Stomach (tissue), 4 donors: ENCODE measurements at regions not wholly inside any gene's neighbourhood (a gene's known extent, or its start where the extent isn't known, plus 50 kb on each side); places are given as distances from the start of the nearest gene placed in this dataset.

Experiments used
- POLR2A ChIP-seq, 4 donors: fragments of 450-650 bp; IDR thresholded peaks; one replicate each; pipeline ENCODE4 v1.6.1; 2016; ENCODE audit warnings: antibody characterized with exemption in 4 of 4, control low read depth in 2 of 4, mild to moderate bottlenecking in 1 of 4, moderate library complexity in 1 of 4
- POLR2AphosphoS5 ChIP-seq, 3 donors: sonication (generic); formaldehyde crosslinking; IDR thresholded peaks; one replicate each; pipeline ENCODE4 v1.6.1; 2016; ENCODE audit warnings: antibody characterized with exemption in 3 of 3
- TF ChIP-seq, protein P1 (sequence below), 7 experiments: fragments of 450-650 bp in 4 of 7; fragments of 200-600 bp in 3 of 7; sonication (generic) in 3 of 7; IDR thresholded peaks; one replicate each; pipeline ENCODE4 v1.5.1; 2016 to 2019; ENCODE audit warnings: antibody characterized with exemption in 7 of 7, control low read depth in 2 of 7, mild to moderate bottlenecking in 1 of 7

GRCh38 chr4:159927781-159928180 lies 824.9 kb downstream of the RAPGEF2 start:
- TF ChIP-seq, protein P1, sequence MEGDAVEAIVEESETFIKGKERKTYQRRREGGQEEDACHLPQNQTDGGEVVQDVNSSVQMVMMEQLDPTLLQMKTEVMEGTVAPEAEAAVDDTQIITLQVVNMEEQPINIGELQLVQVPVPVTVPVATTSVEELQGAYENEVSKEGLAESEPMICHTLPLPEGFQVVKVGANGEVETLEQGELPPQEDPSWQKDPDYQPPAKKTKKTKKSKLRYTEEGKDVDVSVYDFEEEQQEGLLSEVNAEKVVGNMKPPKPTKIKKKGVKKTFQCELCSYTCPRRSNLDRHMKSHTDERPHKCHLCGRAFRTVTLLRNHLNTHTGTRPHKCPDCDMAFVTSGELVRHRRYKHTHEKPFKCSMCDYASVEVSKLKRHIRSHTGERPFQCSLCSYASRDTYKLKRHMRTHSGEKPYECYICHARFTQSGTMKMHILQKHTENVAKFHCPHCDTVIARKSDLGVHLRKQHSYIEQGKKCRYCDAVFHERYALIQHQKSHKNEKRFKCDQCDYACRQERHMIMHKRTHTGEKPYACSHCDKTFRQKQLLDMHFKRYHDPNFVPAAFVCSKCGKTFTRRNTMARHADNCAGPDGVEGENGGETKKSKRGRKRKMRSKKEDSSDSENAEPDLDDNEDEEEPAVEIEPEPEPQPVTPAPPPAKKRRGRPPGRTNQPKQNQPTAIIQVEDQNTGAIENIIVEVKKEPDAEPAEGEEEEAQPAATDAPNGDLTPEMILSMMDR (IDR thresholded peaks at IDR 0.05), result no peak
- TF ChIP-seq POLR2A (IDR thresholded peaks at IDR 0.05) (no peak), POLR2AphosphoS5 (IDR thresholded peaks at IDR 0.05) (no peak)
